GM06990 (cell line): ENCODE measurements at regions not wholly inside any gene's neighbourhood (a gene's known extent, or its start where the extent isn't known, plus 50 kb on each side); places are given as distances from the start of the nearest gene placed in this dataset.

Experiments used
- DNase-seq: peaks from one replicate; pipeline ENCODE4 v3.0.0-alpha.2; 2011; ENCODE audit not compliant: insufficient read length; ENCODE audit errors: extremely low read depth
- H3K27me3 ChIP-seq: replicated peaks from 2 replicates; pipeline ENCODE4 v1.6.0; 2011; ENCODE audit warnings: low read length; ENCODE audit not compliant: control insufficient read depth, insufficient read depth
- H3K36me3 ChIP-seq: 2 replicates; pipeline ENCODE4 v1.5.1; 2011; ENCODE audit warnings: low read length; ENCODE audit not compliant: control insufficient read depth, insufficient read depth
- H3K4me3 ChIP-seq: replicated peaks from 2 replicates; pipeline ENCODE4 v1.5.1; 2011; ENCODE audit warnings: low read depth, mild to moderate bottlenecking, control low read depth, low read length
- CTCF ChIP-seq: IDR thresholded peaks from 2 replicates; pipeline ENCODE4 v1.5.1; 2011; ENCODE audit warnings: low read length, control low read depth, mild to moderate bottlenecking, inconsistent platforms; ENCODE audit not compliant: insufficient read depth, poor library complexity, severe bottlenecking

- Histone ChIP-seq H3K4me3 (no peak overlapping the region), H3K27me3 (no peaks in the 10 kb centered on the region), H3K36me3 (no peaks in the 10 kb centered on the region)
- TF ChIP-seq CTCF: no peak
- DNase-seq: peak; percentile 43
These were observed 494.6 kb downstream of the RFPL4B start for GRCh38 chr6:112841553-112842329.

- no peak for TF ChIP-seq CTCF
- peak; percentile 7 for DNase-seq
- Histone ChIP-seq H3K36me3 (no peaks in the 10 kb centered on the region), H3K27me3 (no peaks in the 10 kb centered on the region), H3K4me3 (no peak overlapping the region)
These were observed 495.2 kb downstream of the RFPL4B start for GRCh38 chr6:112842330-112842685.

- H3K36me3 ChIP-seq: no peaks in the 10 kb centered on the region
- H3K4me3 ChIP-seq: no peak overlapping the region
- no peak for TF ChIP-seq CTCF
- no peak for DNase-seq
- no peaks in the 10 kb centered on the region for H3K27me3 ChIP-seq
These were observed 499.6 kb downstream of the RFPL4B start for GRCh38 chr6:112846681-112847080.

- Histone ChIP-seq H3K4me3 (no peak overlapping the region), H3K27me3 (no peaks in the 10 kb centered on the region), H3K36me3 (no peaks in the 10 kb centered on the region)
- no peak for TF ChIP-seq CTCF
- DNase-seq: no peak
These were observed 504.0 kb downstream of the RFPL4B start for GRCh38 chr6:112851146-112851545.

GRCh38 chr6:112853162-112853561 is 506.0 kb downstream of the RFPL4B start:
- no peak for TF ChIP-seq CTCF
- Histone ChIP-seq H3K36me3 (no peaks in the 10 kb centered on the region), H3K4me3 (no peak overlapping the region), H3K27me3 (no peaks in the 10 kb centered on the region)
- DNase-seq: no peak

GRCh38 chr6:112863753-112864152 is 516.6 kb downstream of the RFPL4B start:
- H3K36me3 ChIP-seq: no peaks in the 10 kb centered on the region
- no peak for DNase-seq
- TF ChIP-seq CTCF: no peak
- H3K4me3 ChIP-seq: no peak overlapping the region
- H3K27me3 ChIP-seq: no peaks in the 10 kb centered on the region
